HG03342 (cell line): ENCODE measurements at regions not wholly inside any gene's neighbourhood (a gene's known extent, or its start where the extent isn't known, plus 50 kb on each side); places are given as distances from the start of the nearest gene placed in this dataset.
"Not testable (repeated sequence)": the region's sequence is repeated elsewhere in the genome, so short reads cannot be mapped to it uniquely, and the experiment has no call there.

Source experiments
- ATAC-seq: cut with Tn5 transposase; IDR thresholded peaks from one replicate; pipeline ENCODE4 v1.9.1; 2021; ENCODE audit warnings: mild to moderate bottlenecking, moderate library complexity; ENCODE audit not compliant: unreplicated experiment

DNA sequence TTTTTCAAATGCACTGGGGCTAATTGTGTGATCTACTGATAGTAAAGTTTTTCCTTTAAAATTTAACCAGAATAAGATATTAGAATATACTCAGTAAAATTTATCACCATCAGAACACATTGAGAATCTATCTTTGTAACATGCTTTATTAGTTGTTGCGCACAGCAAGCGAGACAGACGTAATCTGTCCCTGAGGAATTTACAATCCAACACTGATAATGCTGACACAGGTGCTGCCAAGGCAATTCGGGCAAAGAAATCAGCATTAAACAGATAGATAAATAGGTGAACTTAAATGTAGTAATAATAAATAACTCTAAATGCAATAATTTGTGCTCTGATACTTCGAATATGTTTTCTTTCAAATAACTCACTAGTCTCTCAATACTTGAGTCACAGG, 607.2 kb downstream of the HTR1B start:
- no peak for ATAC-seq

DNA sequence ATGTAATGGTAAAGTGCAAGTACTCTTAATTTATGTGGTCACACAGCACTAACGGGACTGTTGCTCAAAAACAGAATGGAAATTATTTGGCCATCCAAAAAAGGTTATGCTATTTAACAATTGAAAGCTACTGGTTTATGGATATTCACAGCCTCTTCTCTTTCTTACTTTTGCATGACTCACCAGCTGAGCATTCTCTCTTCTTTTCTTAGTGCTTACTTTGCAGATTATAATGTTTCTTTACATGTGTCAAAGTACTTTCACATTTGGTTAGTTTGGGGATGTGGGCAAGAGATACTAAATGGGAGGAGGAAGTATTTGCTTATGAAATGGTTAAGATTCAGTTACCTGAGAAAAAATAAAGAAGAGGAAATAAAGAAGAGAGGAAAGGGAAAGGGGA, 610.5 kb downstream of the HTR1B start:
- no peak for ATAC-seq

DNA sequence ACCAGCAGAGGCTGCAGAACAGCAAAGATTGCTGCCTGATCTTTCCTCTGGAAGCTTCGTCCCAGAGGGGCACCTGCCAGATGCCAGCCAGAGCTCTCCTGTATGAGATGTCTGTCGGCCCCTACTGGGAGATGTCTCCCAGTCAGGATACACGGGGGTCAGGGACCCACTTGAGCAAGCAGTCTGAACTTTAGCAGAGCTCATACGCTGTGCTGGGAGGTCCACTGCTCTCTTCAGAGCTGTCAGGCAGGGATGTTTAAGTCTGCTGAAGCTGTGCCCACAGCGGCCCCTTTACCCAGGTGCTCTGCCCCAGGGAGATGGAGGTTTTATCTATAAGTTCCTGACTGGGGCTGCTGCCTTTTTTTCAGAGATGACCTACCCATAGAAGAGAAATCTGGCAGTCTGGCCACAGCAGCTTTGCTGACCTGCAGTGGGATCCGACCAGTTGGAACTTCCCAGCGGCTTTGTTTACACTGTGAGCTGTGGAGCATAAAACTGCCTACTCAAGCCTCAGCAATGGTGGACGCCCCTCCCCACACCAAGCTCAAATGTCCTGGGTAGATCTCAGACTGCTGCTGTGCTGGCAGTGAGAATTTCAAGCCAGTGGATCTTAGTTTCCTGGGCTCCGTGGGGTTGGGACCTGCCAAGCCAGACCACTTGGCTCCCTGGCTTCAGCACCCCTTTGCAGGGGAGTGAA, 613.9 kb downstream of the HTR1B start:
- not testable (repeated sequence) for ATAC-seq

DNA sequence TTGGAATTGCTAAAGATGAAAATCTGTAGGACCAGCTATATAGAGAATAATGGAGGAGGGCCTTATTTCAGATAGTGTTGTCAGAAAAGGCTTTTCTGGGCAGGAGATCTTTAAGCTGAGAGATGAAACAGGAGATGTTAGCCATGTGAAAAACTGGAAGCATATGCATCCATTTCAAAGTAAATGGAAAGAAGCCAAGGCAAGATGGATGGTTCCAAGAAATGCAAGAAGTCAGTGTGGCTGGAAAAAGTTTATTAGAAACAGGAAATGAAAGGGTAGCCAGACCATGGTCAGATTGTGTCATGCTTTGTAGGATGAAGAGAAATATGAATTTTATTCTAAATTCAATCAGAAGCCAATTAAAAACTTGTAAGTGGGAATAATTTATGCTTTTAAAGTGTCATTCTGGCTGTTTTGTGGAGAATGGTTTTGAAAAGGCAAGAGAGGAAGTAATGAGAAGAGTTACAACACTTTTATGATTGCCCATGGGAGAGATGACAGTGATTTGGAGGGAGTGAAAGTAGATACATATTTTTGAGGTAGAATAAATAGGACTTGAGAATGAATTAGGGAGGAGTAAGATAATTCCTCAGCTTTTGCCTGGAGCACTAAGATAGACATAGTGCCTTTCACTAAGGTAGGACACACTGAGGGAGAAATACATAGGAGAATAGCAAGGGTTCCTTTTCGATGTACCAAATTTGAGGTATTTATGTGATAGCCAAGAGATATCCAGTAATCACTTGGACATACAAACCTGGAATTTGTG, 620.1 kb downstream of the HTR1B start:
- ATAC-seq: no peak

DNA sequence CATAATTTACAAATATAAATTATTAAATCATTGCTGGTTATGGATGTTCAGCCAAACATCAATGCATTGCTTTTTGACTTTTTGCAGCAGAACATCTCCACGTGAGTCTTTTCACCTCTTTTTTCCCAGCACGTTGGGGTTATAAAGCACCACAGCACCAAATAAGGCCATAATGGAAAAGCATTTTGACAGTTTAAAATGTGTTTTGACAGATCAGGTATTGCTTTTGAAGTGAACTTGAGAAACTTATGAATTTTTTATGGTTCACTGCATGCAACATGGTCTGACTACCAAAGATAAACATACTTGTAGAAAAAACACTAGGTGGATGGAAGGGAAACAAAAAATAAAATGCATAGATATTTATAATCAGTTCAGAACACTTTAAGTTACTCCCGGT, 622.4 kb downstream of the HTR1B start:
- no peak for ATAC-seq

DNA sequence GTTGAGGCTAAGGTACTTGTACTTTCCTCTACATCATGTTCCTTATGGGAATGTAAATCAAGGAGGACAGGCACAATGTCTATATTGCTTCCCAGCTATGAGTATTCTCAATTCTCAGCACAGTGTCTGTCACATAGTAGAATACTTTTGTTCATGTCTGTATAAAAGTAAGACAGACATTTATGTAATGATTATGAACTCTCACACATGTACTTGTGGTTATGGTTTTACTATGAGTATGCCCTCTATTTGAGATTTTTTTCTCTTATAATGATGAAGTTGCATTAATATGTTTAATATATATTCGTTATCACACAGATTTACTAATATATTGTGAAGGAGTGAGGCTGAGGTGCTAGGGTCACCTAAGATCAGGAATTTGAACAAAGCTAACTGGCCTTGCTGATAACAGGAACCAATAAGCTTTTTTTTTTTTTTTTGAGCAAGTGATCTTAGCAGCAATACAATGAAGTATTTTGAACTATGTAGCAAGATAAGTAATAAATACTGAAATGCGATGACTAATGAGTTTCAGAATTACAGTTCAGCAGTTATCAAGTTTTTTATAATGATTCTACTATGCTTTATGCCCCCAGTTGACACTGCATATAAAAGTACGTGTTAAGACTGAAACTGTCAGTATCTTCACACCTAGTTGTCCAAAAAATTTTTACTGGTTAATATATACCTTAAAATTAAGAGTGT, 623.1 kb downstream of the HTR1B start:
- no peak for ATAC-seq

DNA sequence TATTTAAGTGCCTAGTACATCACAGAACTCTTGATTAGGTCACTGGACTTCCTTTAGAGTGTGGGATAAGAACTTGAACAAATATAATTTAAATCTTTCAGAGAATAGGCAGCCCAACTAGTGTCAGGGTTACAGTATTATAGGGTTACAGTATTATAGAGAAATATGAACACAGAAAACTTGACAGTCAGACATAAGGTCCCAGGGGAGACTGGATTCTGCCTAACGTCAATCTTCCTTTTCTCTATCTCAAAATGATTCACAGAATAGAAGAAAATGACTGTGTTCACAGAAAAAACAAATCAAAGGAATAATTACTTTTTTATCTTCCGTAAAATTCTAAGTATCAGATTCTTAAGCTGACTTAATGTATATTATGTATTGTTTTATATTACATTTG, 623.8 kb downstream of the HTR1B start:
- no peak for ATAC-seq

DNA sequence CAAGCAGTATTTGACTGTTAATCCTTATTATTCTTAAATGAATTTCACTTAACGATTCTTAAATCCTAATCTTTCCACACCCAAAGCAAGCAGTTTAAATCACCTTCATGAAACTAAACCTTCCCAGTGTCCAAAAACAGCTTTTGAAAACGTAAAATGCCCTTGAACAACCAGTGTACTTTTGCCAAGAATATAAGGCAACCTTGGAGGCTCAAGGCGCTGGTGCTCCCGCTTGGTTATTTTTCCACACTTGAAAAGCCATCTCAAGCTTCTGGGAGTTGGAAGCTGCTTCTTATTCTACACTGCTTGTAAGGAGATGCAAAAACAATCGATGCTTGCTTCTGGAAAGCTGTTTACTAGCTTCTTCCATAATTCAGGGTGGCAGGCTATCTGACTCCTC, 625.7 kb downstream of the HTR1B start:
- ATAC-seq: no peak

DNA sequence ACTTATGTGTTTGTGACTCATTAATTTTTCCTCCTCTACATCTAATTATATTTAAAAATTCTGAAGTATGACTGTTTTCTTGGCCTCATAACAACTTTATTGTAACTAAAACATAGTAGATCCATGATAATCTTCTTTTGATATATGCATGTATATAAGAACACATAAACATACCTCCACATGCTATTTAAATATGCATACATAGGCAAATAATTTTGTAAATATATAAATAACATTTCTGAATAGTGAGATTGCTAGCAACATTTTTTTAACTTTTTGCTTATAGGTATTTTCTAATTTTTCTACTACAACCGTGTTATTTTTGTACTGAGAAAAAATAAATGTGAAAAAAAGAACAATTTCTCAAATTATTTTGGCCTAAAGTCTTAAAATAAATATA, 627.6 kb downstream of the HTR1B start:
- no peak for ATAC-seq

DNA sequence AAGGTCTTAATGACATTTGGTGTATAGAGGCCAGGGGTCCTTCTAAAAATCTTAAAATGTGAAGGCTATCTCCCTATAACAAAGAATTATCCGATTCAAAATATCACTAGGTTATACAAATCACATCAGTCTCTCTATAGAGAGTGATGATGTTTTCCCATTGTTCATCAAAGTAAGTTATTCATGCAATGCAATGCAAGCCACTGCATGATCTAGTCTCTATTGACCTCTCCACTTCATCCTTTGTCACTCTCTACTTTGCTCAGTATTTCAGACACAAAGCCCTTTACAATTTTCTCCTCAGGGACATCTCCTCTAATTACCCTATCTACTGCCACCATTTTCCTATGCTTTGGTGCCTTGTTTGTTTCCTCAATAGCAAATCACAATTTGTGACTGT, 628.0 kb downstream of the HTR1B start:
- no peak for ATAC-seq

DNA sequence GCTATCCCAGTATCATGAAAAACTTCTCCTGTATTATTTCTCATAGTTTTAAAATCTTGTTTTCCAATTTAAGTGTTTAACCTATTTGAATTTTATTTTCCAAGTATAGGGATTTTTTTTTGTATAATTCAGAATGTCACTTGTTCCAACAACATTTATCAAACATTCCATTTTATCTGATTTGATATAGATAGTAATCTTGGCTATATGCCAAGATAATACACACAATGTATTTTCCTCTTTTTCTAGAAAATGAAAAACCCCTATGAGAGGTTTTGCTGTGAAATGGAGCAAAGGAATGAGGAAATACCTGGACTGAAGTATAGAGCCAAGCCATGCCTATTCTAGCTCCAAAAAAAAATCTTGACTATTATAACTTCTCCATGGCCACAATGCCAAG, 628.9 kb downstream of the HTR1B start:
- no peak for ATAC-seq

DNA sequence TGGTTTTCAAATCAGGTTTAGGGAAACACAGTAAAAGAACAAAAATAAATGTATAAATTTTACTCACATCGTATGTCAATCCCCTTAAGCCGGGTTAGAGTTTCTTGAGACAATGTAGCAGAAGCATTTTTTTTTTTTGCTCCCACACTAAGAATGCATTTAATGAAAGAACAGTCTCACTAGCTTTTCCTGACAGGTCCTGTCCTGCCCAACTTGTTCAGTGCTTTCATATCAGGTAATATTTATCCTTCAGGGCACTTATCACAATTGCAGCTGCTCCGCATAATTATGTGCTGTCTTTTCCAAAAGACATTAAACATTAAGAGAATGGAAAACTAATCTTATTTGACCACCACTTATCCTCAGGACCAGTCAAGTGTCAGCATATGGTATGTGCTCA, 632.0 kb downstream of the HTR1B start:
- no peak for ATAC-seq

DNA sequence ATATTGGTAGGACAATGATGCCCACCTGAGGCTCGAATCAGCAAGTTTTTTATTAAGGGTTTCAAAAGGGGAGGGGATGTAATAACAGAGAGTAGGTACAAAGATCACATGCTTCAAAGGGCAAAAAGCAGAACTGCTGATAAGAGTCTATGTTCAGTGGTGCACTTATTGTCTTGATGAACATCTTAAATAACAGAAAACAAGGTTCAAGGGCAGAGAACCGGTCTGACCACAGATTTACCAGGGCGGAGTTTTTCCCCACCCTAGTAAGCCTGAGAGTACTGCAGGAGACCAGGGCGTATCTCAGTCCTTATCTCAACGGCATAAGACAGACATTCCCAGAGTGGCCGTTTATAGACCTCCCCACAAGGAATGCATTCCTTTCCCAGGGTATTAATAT, 639.7 kb downstream of the HTR1B start:
- not testable (repeated sequence) for ATAC-seq

DNA sequence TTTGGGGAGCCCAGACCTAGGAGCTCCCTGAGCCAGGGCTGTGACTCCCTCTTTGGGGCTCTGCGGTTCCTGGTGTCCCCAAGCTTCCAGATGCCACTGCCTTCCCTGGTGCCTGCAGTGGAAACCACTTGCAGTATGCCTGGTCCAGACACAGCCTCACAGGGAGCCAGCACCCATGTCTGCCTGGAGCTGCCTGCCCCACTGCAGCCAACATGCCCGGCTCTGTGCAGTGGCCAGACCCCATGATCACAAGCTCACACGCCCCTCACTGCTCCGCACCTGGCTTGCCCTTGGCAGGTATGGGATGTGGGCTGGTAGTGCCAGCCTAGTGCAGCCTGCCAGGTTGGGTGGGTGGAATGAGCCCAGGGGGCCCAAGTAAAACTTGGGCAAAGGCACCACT, 644.8 kb downstream of the HTR1B start:
- no peak for ATAC-seq

DNA sequence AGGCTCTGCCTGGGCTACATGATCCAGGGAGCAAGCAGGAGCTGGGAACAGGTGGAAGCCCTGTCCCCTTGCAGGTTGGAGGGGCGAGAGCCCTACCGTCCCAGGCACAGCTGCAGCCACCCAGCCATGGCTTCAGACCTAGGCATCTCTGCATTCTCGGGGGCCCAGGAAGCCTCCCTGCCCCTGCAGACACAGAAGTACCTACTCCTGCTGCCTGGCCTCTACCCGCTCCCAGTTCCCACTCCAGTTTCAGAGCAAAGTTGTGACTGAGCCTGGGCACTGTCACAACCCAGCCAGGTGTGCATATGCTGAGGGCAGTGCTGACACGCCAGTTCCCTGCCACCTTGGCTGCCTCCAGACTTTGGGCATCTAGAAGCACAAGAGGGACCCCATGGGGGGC, 645.9 kb downstream of the HTR1B start:
- ATAC-seq: no peak

DNA sequence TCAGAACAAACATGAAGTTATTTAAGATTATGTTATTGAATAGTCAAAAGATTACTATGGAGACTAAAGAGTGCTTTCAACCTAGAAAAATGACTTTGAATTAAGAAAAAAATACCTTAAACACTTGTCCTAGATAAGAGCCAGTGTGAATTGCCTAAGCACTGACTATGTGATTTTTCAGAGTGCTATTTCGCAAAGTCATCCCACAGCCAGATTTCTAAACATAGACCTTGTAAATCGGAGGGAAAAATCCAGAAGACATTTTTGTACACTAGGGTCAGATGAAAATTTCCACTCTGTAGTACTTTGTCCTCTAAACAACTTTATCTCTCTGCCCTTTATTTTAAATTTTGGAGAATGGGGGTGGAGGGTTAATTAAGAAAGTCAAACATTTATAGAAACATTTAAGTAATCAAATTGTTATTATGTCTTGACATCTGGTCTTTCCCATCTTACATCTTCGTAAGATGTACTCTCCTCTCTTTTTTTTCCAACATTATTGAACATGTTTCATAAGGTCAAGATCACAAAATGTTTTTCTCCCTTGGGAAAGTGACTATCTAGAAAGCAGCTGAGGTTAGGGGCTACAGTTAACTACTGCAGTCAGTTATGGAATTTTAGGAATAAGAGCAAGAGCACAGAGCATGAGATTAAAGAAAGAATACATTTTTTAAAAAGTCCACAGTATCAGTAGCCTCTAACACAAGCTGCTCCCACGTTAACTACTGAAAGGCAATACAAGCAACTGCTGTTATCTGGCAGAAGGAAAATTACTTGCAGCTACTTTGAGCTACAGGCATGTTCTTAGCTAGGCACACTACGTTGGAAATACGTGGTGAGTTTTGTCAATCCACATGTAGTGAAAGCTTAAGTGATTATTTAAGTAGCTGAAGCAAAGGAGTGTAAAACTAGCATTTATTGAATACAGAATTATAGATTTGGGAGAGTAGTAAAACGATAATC, 648.5 kb downstream of the HTR1B start:
- no peak for ATAC-seq

DNA sequence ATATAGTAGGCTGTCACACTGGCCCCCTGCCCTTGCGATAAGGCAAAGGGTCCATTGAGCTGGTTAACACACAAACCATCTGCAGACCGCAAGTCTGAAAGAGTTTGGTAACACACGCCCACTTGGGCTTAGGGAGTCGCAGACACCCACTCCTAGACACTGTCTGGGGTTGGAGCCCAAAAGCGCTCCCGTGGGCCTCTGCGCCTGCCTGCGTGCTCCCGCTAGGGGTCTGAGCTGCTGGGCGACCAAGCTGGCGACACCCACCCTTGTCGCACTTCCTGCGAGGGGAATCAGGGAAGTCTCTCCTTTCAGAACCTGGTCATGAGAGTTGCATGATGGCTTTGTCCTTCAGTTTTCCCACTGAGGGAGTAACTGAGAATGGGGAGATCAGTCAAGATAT, 653.0 kb downstream of the HTR1B start:
- no peak for ATAC-seq

DNA sequence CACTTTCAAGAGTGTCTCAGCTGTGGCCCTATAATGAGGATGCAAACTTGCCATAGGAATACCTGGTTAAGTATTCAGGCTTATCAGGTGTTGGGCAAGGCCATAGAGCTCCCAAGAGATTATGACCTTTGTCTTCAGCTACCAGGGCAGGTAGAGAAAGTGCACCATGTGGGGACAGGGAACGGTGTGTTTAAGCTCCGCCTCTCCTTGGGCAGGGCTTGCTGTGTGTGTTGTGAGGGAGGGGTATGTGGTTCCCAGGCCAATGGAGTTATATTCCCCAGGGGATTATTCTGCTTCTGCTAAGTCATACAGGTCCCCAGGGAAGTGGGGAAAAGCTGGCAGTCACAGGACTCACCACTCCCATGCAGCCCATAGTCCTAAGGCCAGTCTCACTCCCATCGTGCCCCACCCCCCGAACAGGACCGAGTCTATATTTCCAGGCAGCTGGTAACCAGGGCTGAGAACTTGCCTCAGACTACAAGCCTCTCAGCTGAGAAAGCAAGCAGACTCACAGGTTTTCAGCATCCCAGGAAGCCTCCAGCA, 660.2 kb downstream of the HTR1B start:
- ATAC-seq: no peak

DNA sequence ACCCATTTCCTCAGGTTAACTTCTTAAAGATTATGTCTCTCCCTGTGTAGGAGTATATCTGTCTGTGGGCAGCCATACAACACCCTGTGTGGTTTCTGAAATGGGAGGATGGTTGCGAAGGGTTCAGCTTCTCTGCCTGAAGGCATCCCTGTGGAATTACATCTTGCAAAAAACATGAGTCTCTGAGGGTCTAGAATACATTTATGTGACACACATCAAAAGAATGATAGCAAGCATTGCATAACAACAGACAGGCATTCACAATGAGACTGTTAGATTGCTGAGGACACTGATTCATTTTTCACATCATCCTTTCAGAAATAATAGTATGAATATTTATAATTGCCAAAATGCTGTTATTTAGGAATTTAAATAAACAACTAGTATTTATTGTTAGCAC, 670.9 kb downstream of the HTR1B start:
- no peak for ATAC-seq

DNA sequence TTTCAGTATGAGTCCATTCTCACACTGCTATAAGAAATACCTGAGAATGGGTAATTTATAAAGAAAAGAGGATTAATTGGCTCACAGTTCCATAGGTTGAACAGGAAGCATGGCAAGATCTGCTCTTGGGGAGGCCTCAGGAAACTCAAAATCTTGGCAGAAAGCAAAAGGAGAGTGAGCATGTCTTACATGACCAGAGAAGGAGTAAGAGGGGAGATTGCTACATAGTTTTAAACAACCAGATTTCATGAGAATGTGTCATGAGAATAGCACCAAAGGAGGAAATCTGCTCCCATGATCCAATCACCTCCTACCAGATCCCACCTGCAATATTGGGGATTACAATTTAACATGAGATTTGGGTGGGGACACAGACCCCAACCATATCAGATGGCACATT, 672.4 kb downstream of the HTR1B start:
- ATAC-seq: no peak
